ENCODE measurements at regions not wholly inside any gene's neighbourhood (a gene's known extent, or its start where the extent isn't known, plus 50 kb on each side); places are given as distances from the start of the nearest gene placed in this dataset.

DNA sequence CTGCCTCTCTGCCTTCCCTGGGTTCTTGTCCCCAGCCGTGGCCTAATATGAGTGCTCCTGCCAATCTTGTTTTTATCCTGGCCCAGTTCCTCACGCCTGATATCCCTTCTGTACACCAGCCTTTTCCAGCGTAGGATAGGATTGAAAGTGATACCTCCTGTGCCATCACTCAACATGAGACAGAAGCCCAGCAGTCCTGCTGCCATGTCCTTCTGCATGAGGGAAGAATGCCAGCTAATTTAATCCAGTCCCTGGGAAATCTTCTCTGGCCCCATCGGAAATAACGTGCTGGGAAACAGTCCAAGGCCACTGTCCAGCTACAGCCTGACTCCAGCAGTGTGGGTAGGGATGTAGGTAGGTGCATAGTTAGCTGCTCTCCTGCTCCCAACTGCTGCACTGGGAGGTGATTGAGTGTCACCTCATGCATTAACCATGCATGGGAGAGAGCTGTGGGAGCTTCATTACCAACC is 92.0 kb upstream of the TPM1 start:
- TF ChIP-seq, protein P1, sequence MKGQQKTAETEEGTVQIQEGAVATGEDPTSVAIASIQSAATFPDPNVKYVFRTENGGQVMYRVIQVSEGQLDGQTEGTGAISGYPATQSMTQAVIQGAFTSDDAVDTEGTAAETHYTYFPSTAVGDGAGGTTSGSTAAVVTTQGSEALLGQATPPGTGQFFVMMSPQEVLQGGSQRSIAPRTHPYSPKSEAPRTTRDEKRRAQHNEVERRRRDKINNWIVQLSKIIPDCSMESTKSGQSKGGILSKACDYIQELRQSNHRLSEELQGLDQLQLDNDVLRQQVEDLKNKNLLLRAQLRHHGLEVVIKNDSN (IDR thresholded peaks at IDR 0.05): no peak
- TF ChIP-seq CEBPB (IDR thresholded peaks at IDR 0.05) (no peak), ZBTB7A (IDR thresholded peaks at IDR 0.05; ENCODE audit: low read depth) (no peak), TEAD4 (IDR thresholded peaks at IDR 0.05) (no peak), NFIC (IDR thresholded peaks at IDR 0.05) (no peak), CREB1 (IDR thresholded peaks at IDR 0.05; ENCODE audit: low read depth) (no peak), TAF1 (IDR thresholded peaks at IDR 0.05; ENCODE audit: low read depth) (no peak), TCF12 (IDR thresholded peaks at IDR 0.05; ENCODE audit: low read depth) (no peak), YY1 (IDR thresholded peaks at IDR 0.05; ENCODE audit: low read depth) (no peak), FOXM1 (IDR thresholded peaks at IDR 0.05; ENCODE audit: borderline replicate concordance, low read depth) (no peak)
- TF ChIP-seq, protein P2, sequence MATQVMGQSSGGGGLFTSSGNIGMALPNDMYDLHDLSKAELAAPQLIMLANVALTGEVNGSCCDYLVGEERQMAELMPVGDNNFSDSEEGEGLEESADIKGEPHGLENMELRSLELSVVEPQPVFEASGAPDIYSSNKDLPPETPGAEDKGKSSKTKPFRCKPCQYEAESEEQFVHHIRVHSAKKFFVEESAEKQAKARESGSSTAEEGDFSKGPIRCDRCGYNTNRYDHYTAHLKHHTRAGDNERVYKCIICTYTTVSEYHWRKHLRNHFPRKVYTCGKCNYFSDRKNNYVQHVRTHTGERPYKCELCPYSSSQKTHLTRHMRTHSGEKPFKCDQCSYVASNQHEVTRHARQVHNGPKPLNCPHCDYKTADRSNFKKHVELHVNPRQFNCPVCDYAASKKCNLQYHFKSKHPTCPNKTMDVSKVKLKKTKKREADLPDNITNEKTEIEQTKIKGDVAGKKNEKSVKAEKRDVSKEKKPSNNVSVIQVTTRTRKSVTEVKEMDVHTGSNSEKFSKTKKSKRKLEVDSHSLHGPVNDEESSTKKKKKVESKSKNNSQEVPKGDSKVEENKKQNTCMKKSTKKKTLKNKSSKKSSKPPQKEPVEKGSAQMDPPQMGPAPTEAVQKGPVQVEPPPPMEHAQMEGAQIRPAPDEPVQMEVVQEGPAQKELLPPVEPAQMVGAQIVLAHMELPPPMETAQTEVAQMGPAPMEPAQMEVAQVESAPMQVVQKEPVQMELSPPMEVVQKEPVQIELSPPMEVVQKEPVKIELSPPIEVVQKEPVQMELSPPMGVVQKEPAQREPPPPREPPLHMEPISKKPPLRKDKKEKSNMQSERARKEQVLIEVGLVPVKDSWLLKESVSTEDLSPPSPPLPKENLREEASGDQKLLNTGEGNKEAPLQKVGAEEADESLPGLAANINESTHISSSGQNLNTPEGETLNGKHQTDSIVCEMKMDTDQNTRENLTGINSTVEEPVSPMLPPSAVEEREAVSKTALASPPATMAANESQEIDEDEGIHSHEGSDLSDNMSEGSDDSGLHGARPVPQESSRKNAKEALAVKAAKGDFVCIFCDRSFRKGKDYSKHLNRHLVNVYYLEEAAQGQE (IDR thresholded peaks at IDR 0.05; ENCODE audit: low read depth): no peak

DNA sequence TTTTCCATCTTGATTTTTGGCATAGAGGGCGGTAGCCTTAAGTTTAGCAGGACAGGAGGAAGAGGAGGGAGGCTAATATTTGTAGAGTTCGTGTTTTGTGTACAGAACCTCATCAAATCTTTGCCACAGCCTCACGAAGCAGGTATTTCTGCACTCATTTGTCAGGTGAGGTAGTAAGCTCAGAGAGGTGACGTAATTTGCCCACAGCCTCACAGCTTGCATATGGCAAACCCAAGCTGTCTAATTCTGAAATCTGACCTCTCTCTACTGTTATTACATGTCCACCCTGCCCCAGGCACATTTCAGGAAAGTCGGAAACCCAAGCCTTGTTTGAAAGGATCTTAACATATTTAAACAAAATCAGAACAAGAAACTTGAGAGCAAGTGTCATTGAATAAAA is 91.1 kb upstream of the TPM1 start:
- TF ChIP-seq EP300 (IDR thresholded peaks at IDR 0.05; ENCODE audit: borderline replicate concordance) (no peak), FOXM1 (IDR thresholded peaks at IDR 0.05; ENCODE audit: borderline replicate concordance, low read depth) (no peak), ZBTB7A (IDR thresholded peaks at IDR 0.05; ENCODE audit: low read depth) (no peak), YY1 (IDR thresholded peaks at IDR 0.05; ENCODE audit: low read depth) (no peak), TEAD4 (IDR thresholded peaks at IDR 0.05) (no peak), TCF12 (IDR thresholded peaks at IDR 0.05; ENCODE audit: low read depth) (no peak), NFIC (IDR thresholded peaks at IDR 0.05) (no peak), CREB1 (IDR thresholded peaks at IDR 0.05; ENCODE audit: low read depth) (no peak), EGR1 (IDR thresholded peaks at IDR 0.05) (no peak), TAF1 (IDR thresholded peaks at IDR 0.05; ENCODE audit: low read depth) (no peak), RAD21 (IDR thresholded peaks at IDR 0.05; ENCODE audit: low read depth) (no peak), CEBPB (IDR thresholded peaks at IDR 0.05) (no peak)
- TF ChIP-seq, protein P3, sequence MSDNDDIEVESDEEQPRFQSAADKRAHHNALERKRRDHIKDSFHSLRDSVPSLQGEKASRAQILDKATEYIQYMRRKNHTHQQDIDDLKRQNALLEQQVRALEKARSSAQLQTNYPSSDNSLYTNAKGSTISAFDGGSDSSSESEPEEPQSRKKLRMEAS (IDR thresholded peaks at IDR 0.05): no peak
- TF ChIP-seq, protein P2 (IDR thresholded peaks at IDR 0.05; ENCODE audit: low read depth): no peak
- TF ChIP-seq, protein P1 (IDR thresholded peaks at IDR 0.05): no peak

DNA sequence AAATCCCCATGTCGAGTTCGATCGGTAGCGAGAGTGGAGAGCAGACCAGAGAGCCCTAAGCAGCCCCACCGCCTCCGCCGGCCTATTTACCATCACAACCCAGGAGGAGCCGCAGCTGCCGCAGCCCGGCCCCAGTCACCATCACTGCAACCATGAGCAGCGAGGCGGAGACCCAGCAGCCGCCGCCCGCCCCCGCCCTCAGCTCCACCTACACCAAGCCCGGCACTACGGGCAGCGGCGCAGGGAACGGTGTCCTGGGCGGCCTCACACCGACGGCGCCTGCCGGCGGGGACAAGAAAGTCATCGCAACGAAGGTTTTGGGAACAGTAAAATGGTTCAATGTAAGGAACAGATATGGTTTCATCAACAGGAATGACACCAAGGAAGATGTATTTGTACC is 89.5 kb upstream of the TPM1 start:
- TF ChIP-seq CEBPB (IDR thresholded peaks at IDR 0.05): no peak

DNA sequence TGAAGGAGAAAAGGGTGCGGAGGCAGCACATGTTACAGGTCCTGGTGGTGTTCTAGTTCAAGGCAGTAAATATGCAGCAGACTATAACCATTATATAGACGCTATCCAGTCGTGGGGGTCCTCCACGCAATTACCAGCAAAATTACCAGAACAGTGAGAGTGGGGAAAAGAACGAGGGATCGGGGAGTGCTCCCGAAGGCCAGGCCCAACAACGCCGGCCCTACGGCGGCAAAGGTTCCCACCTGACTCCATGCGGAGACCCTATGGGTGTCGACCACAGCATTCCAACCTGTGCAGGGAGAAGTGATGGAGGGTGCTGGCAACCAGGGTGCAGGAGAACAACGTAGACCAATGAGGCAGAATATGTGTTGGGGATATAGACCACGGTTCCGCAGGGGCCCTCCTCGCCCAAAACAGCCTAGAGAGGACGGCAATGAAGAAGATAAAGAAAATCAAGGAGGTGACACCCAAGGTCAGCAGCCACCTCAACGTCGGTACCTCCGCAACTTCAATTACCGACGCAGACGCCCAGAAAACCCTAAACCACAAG is 89.0 kb upstream of the TPM1 start:
- TF ChIP-seq FOXM1 (IDR thresholded peaks at IDR 0.05; ENCODE audit: borderline replicate concordance, low read depth): no peak
- TF ChIP-seq NFIC (IDR thresholded peaks at IDR 0.05): no peak
- no peak for TF ChIP-seq TCF12 (IDR thresholded peaks at IDR 0.05; ENCODE audit: low read depth)
- no peak for TF ChIP-seq RAD21 (IDR thresholded peaks at IDR 0.05; ENCODE audit: low read depth)
- no peak for TF ChIP-seq TEAD4 (IDR thresholded peaks at IDR 0.05)

DNA sequence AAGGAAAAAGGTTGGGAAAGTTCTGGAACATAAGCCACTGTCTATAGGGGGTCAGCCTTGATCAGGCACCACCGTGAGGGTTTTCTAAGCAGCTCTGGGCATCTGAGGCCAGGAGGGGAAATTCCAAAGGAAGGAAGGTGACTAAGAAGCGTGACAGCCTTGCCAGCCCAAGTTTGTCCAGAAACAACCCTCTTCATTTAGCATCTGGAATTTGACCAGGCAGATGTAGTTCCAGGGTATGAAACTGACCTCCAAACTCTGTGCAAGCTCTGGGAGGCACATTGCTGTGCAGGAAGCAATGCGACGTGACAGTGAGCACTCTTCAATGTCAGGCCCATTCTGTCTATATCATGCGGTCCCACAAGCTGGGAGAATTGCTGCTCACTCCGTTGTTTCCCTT is 85.4 kb upstream of the TPM1 start:
- TF ChIP-seq, protein P3 (IDR thresholded peaks at IDR 0.05): no peak
- TF ChIP-seq, protein P2 (IDR thresholded peaks at IDR 0.05; ENCODE audit: low read depth): no peak
- TF ChIP-seq TCF12 (IDR thresholded peaks at IDR 0.05; ENCODE audit: low read depth) (no peak), FOXM1 (IDR thresholded peaks at IDR 0.05; ENCODE audit: borderline replicate concordance, low read depth) (no peak), EGR1 (IDR thresholded peaks at IDR 0.05) (no peak), EP300 (IDR thresholded peaks at IDR 0.05; ENCODE audit: borderline replicate concordance) (no peak), TEAD4 (IDR thresholded peaks at IDR 0.05) (no peak), CEBPB (IDR thresholded peaks at IDR 0.05) (no peak)
